ENCODE measurements at regions not wholly inside any gene's neighbourhood (a gene's known extent, or its start where the extent isn't known, plus 50 kb on each side); places are given as distances from the start of the nearest gene placed in this dataset.

GRCh38 chr12:43057566-43057965 is 468.0 kb upstream of the PRICKLE1 start:
- TF ChIP-seq CTCF (conservative IDR thresholded peaks at IDR 0.05), result no peak
- Mint-ChIP-seq H3K4me1 (peaks cover 11% of the 10 kb centered on the region), H3K27ac (ENCODE audit: unreplicated experiment) (no peak overlapping the region), H3K9me3 (no peaks in the 10 kb centered on the region), H3K4me3 (no peak overlapping the region), H3K27me3 (ENCODE audit: low read depth) (no peaks in the 10 kb centered on the region), H3K36me3 (ENCODE audit: low read depth) (no peaks in the 10 kb centered on the region)
- no peak for DNase-seq (ENCODE audit: low read depth, low spot score)

GRCh38 chr12:43054085-43054484 is 464.5 kb upstream of the PRICKLE1 start:
- Mint-ChIP-seq H3K4me1 (peaks cover 8% of the 10 kb centered on the region), H3K9me3 (no peaks in the 10 kb centered on the region), H3K4me3 (no peak overlapping the region), H3K27ac (ENCODE audit: unreplicated experiment) (peak overlapping the region; percentile 75), H3K36me3 (ENCODE audit: low read depth) (no peaks in the 10 kb centered on the region), H3K27me3 (ENCODE audit: low read depth) (no peaks in the 10 kb centered on the region)
- DNase-seq (ENCODE audit: low read depth, low spot score), result no peak
- TF ChIP-seq CTCF (conservative IDR thresholded peaks at IDR 0.05), result no peak

GRCh38 chr12:43052441-43052840 is 462.9 kb upstream of the PRICKLE1 start:
- H3K9me3 Mint-ChIP-seq, result no peaks in the 10 kb centered on the region
- no peak for TF ChIP-seq CTCF (conservative IDR thresholded peaks at IDR 0.05)
- H3K36me3 Mint-ChIP-seq (ENCODE audit: low read depth), result no peaks in the 10 kb centered on the region
- H3K4me3 Mint-ChIP-seq, result no peak overlapping the region
- DNase-seq (ENCODE audit: low read depth, low spot score), result no peak
- peaks cover 8% of the 10 kb centered on the region for H3K4me1 Mint-ChIP-seq
- no peak overlapping the region for H3K27ac Mint-ChIP-seq (ENCODE audit: unreplicated experiment)
- H3K27me3 Mint-ChIP-seq (ENCODE audit: low read depth), result no peaks in the 10 kb centered on the region

- peaks cover 6% of the 10 kb centered on the region for H3K9me3 Mint-ChIP-seq
- no peak for DNase-seq (ENCODE audit: low read depth, low spot score)
- H3K4me3 Mint-ChIP-seq, result no peak overlapping the region
- no peak for TF ChIP-seq CTCF (conservative IDR thresholded peaks at IDR 0.05)
- no peak overlapping the region for H3K27ac Mint-ChIP-seq (ENCODE audit: unreplicated experiment)
- no peaks in the 10 kb centered on the region for H3K27me3 Mint-ChIP-seq (ENCODE audit: low read depth)
- H3K4me1 Mint-ChIP-seq, result peaks cover 4% of the 10 kb centered on the region
- H3K36me3 Mint-ChIP-seq (ENCODE audit: low read depth), result no peaks in the 10 kb centered on the region
Observed at GRCh38 chr12:43044241-43044640, 454.7 kb upstream of the PRICKLE1 start.

- peaks cover 5% of the 10 kb centered on the region for H3K9me3 Mint-ChIP-seq
- peaks cover 2% of the 10 kb centered on the region for H3K27me3 Mint-ChIP-seq (ENCODE audit: low read depth)
- peaks cover 4% of the 10 kb centered on the region for H3K4me1 Mint-ChIP-seq
- no peak overlapping the region for H3K27ac Mint-ChIP-seq (ENCODE audit: unreplicated experiment)
- no peaks in the 10 kb centered on the region for H3K36me3 Mint-ChIP-seq (ENCODE audit: low read depth)
- H3K4me3 Mint-ChIP-seq, result no peak overlapping the region
- no peak for DNase-seq (ENCODE audit: low read depth, low spot score)
- no peak for TF ChIP-seq CTCF (conservative IDR thresholded peaks at IDR 0.05)
Observed at GRCh38 chr12:43038991-43039390, 449.4 kb upstream of the PRICKLE1 start.

GRCh38 chr12:43029971-43030370 is 440.4 kb upstream of the PRICKLE1 start:
- Mint-ChIP-seq H3K27ac (ENCODE audit: unreplicated experiment) (no peak overlapping the region), H3K4me3 (no peak overlapping the region), H3K36me3 (ENCODE audit: low read depth) (peaks cover 2% of the 10 kb centered on the region), H3K4me1 (no peaks in the 10 kb centered on the region), H3K9me3 (peaks cover 15% of the 10 kb centered on the region), H3K27me3 (ENCODE audit: low read depth) (no peaks in the 10 kb centered on the region)
- DNase-seq (ENCODE audit: low read depth, low spot score), result no peak
- no peak for TF ChIP-seq CTCF (conservative IDR thresholded peaks at IDR 0.05)
